GM18511 (cell line): ENCODE measurements at regions not wholly inside any gene's neighbourhood (a gene's known extent, or its start where the extent isn't known, plus 50 kb on each side); places are given as distances from the start of the nearest gene placed in this dataset.

Experiments
- ATAC-seq: cut with Tn5 transposase; IDR thresholded peaks from one replicate; pipeline ENCODE4 v1.9.1; 2021; ENCODE audit warnings: mild to moderate bottlenecking, moderate library complexity; ENCODE audit not compliant: unreplicated experiment

DNA sequence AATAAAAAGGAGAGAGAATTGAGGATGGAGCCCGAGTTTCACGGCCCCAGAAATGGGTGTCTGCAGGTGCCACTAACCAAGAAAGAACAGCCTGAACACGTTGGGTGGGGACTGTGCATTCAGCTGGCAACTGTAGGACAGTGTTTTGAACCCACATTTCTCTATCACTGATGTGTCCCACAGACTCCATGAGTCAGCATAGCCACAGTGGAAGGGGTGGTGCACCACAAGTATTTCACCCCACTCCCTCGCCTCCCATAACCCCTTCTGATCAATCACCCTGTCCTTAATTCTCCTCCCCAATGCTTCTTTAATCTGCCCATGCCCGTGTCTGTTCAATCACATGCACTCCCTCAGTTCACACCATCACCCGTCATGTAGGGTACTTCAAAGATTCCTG lies 291.5 kb downstream of the ZNF516 start:
- no peak for ATAC-seq

DNA sequence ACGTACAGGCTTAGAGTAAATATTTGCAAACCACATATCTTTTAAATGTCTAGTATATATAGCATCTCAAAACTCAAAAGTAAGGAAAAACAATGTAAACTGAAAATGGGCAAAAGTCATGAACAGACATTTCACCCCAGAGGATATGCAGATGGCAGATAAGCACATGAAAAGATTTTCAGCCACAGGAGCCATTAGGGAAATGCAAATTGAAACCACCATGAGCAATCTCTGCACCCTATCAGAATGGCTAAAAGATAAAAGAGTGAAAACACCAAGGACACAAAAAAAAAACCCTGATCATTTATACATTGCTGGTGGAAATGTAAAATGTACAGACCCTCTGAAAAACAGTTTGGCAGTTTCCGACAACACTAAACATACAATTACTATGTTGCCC lies 292.7 kb downstream of the ZNF516 start:
- ATAC-seq = no peak

DNA sequence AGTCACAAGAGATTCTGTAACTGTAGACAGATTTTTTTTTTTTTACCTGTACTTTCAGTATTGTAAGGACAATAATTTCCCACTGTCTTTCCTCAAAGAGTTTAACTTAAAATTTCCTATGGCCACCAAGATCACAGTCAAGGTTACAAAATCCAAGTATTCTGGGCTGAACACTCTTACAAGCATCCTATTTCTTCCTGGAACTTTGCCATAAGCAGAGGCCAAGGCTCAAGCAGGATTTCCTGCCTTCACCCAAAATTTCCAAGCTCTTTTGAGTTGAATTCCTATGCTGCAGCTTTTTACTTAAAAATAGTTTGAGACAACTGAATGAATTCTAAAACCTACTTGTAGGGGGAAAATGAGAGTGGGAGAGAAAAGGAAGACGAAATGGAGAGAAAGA lies 299.4 kb downstream of the ZNF516 start:
- ATAC-seq = no peak

DNA sequence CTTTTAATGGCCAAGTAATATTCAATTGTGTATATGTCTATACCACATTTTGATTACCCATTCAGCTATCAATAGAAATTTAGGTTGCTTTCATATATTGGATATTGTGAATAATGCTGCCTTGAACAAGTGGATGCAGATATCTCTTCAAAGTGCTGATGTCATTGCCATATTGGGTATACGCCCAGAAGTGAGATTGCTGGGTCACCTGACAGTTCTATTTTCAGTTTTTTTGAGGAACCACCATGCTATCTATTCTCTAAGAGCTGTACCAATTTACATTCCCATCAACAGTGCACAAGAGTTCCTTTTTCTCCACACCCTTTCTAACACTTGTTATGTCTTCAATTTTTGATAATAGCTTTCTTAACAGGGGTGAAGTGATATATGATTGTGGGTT lies 306.9 kb downstream of the ZNF516 start:
- ATAC-seq = no peak

DNA sequence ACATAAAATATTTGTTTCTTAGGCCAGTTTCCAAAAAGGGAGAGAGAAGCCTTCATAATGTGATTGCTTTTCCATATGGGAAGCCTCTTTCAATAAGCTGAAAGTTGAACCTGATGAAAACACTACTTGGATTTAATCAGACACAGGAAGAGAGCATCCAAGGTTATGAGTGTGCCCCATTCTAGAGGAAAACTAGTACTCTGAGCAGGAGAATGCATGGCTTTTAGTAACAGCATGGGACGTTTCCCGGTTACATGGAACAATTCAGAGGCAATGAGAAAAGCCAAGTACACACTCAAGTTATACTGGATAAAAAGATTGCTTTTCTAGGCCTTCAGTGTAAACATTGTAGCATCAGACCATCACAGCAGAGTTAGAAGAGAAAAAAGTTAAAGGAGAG lies 315.8 kb downstream of the ZNF516 start:
- no peak for ATAC-seq

DNA sequence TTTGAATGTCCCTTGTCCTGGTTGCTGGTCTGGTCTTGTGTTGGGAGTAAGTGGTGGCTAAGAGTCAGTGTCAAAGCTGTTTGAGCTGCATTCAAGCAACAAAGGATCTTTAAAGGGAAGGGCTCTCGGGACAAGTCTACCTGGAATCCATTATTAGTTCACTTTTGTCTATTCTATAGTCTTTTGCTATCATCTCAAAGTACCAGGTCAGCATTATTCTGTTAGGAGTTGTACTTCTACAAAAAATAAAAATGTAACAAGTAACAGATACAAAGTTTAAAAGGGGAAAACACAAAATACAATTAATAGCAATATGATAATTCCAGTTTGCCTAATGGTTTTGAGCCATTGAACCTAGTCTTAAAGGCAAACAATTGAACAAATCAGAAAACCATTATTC lies 317.9 kb downstream of the ZNF516 start:
- no peak for ATAC-seq

DNA sequence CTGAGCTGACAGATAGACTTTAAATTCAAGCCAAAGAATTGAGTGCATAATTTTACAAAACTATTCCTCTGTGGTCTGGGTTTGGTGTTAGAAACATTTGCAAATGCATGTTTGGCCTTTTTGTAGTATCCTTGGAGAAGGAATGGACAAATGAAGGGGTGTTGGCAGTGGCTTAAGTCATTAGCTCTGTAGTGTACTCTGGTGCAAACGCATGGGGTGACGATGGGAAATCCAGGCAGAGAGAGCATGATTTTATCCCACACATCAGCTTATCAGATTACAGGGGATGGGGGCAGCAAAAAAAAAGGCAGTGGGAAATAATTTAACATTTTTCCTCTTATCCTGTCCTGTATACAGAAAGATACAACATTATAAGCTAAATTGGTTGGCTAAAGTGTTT lies 320.6 kb downstream of the ZNF516 start:
- no peak for ATAC-seq

DNA sequence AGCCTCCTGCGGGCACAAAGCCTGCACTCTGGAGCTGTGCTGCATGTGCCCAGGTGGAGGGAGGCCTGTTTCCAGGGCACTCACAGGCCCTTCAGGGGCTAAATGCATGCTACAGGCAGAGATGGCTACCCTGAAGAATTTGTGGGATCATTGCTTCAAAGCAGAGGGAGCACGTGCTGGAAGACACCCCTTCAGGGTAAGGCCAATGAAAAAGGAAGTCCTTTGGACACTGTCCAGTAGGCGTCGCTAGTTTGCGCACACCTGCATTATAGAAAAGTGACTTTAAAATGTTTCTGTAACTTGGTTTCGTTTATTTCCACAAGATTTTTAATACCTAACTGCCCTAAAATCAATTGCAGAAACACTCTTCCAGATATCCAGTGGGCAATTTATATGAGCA lies 325.3 kb downstream of the ZNF516 start:
- no peak for ATAC-seq

DNA sequence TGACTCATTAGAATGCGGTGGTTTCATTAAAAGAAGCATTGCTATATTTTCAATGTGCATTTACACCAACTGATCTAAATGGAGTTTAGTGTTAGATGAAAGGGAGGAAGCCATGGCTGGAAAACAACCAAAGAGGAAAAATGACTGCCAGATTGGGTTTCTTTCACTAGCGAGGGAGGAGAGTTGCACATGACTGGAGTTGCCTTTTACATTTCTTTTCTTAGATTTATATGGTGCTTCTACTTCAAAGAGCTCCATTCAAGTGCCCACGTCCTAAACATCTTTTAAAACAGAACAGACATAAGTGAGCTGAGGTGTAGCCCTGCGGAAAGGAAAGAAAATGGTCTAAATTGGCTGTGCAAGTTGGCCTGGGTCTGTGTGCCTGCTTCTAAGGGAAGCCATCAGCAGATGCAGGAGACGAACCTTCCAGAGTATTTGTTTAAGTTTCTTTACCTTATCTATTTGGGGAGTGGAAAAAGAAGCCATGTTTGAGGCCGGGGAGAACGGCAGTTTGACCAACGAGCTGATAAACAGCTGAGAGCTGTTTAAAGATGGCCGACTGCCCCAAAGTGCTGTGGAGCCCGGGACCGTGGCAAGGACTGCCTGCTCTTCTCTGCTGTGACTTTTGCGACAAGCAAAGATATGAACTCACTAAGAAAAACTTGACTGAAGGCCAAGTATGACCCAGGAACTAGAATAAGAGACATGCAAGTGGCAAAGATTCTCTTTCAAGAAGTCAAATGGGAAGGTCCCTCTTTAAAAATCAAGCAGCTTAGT lies 327.0 kb downstream of the ZNF516 start:
- no peak for ATAC-seq

DNA sequence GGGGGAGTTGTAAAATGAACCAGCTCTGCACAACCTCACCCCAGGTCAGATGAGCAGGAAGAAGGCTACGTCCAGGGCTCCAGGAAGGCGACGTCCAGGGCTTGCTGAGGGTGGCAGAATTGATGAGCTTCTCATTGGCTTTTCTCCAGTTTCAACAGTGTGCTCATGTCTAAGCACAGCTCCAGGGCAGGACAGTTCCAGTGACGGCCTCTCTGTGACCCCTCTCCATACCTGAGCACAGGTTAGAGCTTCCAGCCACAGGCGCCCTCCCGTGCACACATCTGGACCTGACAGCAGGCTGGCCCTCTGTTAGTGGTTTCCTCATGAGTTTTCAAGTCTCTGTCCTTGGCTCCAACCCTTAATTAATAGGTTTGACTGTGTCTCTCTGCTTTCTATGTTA lies 327.6 kb downstream of the ZNF516 start:
- ATAC-seq = no peak

DNA sequence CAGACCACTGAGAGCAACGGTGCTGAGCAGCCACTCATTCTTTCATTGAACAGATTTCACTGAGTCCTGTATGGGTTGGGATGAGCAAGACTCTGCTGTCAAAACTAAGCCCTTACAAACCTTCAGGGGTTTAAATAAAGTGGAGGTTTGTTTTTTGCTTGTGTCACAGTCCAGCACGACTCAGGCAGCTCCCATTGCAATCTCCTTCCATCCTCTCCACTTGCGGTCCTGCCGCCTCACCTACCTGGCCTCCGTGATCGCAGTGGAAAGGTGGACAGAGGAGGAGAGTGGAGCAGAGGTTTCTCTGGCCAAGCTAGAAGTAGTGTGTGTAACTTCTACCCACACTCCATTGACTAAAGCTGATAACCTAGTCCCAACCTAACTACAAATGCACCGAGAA lies 332.2 kb downstream of the ZNF516 start:
- no peak for ATAC-seq

DNA sequence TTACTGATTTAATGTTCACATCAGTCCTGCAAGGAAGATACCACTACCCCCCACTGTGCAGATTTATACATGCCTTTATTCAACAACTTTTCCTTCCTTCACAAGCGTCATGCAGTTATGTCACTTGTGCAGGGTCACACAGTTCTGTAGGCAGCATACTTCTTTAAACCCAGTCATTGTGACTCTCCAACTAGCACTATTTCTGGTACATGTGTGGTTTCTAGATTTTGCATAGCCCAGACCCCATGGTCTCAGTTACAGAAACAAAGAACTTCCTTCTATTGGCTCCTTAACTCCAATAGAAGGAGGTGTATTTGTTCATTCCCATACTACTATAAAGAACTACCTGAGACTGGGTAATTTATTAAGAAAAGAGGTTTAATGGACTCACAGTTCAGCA lies 333.1 kb downstream of the ZNF516 start:
- no peak for ATAC-seq

DNA sequence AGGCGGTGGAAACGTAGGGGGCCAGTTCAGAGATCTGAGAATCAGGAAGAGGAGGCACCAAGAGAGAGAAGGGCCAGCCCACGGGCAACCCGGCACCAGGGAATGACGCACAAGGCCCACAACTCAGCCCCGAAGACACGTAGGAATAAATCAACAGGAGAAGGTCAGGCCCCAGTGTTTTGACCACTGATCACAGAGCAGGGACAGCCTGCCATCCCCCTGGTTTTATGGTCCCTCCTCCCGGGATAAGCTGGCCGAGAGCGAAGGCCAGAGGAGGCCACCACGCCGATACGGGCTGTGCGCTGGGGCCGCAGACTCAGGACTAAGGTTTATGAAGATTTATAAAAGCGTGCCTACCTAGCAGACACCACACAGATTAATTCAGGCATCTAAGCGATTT lies 341.4 kb downstream of the ZNF516 start:
- no peak for ATAC-seq

DNA sequence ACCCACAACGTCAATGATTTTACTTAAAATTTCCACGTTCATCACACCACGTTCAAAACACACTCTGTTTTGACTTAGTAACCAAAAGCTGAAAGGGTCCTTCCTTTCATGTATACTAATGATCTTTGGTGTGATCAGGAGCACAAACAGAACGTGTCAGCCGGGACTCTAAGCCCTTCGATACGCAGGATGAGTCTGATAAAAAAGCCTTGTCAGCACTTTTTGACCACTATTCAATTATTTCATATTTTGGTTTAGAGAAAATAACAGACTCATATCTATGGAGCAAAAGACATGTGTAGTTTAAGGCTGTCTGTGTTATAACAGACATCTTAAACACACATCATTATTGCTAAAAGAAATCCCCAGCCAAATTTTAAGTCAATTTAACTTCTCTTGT lies 345.3 kb downstream of the ZNF516 start:
- no peak for ATAC-seq

DNA sequence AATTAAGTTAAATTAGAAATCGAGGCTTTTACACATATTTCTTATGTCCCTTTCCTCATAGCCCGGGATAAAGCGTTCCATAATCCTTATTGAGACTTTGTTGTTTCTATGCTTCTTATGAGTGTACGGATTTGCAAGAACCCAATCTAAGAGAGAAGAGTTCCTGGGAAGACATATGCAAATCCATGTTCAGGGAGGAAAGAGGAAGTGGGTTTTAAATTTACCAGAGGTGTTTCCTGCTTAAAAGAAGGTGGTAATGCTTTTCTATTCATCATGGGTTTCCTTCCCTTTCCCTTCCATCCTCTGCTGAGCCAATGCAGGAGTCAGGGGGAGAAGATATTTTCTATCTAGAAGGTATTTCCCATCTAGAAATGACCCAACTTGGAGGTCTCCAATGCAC lies 345.8 kb downstream of the ZNF516 start:
- ATAC-seq = no peak

DNA sequence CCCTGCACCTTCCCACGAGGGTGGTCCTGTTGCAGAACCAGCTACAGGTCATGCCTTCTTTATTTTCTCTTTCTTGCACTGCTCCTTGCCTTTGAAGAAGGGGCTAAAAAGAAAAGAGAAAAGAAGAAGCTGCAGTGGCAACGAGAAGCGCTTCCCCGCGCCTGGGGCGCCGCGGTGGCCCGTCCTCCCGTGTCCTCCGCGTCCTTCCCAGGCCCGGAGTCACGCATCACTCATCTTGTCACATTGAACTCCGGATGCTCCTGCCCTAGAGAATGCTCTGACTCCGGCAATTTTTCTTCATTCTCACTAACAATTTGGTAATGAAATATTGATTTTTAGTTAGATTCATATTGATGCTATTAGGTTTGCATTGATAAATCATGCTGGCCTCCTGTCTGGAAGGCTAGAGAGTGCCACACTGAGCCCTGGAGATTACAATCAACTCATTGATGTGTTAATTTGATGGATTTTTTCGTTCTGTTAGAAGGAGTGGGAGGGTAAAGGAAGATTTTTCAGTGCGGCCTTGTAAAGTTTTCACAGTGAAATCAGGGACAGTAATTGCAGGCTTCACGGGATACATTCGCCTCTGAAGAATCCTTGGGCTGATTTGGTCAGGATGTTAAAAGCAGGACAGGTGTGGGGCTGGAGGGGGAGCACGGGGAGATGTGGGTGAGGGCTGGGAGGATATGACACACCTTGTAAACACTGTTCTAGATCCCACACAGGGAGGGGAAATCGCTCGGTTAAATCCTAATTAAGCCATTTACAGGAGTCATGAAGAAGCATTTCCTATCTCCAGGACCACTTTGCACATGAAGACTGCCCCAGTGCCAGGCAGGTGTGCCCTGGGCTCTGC lies 349.3 kb downstream of the ZNF516 start:
- ATAC-seq = no peak

DNA sequence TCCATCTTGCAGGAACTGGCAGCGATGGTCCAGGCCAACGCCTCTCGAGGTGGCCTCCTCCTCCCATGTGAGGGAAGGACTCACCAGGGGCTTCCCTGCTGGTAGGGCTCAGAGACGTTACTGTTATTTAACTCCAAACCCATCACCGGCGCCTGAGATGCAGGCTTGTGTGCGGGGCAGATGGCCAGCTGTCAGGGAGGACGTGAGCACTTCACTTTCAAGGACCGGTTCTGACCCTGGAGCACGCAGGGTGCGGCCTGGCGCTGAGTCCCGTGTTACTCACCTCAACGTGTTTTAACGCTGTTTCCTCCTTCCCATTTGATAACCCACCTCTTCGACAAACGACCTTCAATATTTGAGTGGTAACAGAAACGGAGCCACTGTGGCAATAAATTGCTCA lies 350.2 kb downstream of the ZNF516 start:
- ATAC-seq = no peak

DNA sequence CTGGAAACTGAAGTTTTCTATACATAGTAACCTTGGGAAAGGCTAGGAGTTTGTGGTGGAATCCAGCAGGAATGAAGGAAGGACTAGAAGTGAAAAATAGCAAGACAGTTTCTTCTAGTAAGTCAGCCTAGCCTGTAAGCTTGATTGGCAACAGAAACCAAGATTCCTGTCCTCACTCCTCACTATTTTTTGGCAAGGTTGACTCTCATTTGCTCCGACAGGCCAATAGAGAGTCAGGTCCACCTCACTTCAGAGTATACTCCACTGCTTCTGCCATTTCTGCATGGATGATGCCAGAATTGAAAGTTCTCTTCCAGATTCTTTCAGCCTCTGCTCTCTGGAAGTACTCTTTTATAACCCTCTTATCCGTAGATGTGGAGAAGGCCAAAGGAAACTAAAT lies 352.4 kb downstream of the ZNF516 start:
- no peak for ATAC-seq

DNA sequence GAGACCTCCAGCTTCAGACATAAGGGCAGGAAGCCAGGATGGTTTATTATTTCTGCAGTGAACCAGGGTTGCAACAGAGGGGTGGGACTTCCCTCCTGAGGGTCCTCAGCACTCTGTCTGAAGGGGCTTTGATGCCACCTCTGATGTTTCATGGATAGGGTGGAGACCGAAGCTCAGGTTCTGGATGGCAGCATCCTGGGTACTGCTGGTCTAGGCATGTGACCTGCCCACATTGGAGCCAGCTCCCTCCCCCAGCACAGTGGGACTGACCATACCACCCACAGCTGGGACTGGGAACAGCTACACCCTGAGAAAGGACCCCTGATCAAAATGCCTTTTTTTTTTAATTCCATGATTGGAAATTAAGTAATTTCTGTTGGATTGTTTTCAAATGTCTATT lies 355.2 kb downstream of the ZNF516 start:
- ATAC-seq = no peak

DNA sequence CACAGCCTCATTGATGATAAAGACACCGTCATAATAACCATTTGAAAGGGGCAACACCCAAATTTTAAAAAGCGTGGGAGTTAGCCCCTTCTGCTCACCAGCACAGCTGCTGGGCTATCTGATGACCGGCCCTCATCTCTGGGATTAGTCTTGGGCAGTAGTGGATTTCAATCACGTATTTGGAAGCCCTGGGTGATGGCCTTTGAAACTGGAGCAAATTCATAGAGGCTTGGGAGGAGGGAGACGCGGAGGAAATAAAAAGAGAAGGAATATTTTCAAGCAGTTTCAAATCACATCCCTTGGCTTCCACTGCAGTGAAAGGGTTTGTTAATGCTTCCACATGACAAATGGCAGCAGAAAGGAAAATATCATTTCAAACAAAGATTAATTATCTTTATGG lies 357.8 kb downstream of the ZNF516 start:
- ATAC-seq = no peak

DNA sequence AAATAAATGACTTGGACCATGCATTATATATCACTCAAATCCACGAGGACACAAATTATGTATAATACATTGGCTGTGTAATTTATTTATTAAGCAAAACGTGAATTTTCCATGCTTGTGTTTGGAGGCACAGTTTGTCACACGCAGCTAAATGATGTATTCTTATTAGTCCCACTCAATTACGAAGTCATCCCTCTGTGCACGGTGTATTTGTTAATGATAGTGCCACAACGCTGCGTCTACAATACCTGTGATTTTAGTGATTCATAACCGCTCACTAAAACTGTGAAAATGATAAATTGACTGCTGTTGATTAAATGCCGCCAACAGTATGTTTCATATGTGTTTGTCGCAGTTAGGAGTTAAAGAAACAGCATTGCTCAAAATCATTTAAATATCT lies 358.3 kb downstream of the ZNF516 start:
- ATAC-seq = no peak

DNA sequence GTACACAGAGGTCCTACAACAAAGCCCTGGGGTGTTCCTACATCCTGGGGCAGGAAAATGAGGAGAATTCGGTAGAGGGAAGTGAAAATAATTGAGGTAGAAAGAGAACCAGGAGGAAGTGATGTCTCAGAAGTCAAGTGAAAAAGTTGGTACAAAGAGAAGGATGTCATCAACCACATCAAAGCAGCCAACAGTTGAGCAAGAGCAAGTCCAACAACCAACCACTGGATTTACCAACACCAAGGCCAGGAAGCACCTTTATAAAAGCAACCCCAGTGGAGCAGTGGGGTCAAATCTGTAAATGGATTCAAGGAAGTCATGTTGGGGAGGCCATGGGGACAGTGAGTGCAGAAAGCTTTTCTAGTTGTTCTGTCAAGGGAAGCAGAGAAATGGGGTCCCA lies 360.4 kb downstream of the ZNF516 start:
- ATAC-seq = no peak
